A673 (cell line): ENCODE measurements at regions not wholly inside any gene's neighbourhood (a gene's known extent, or its start where the extent isn't known, plus 50 kb on each side); places are given as distances from the start of the nearest gene placed in this dataset.

ENCODE experiments used
- BruUV-seq: library from RNA; stranded (reverse); fragments of 400-500 nt; replicated peaks from 2 replicates; lab custom pipeline; 2021; lab: Mats Ljungman, UMichigan
- CTCF ChIA-PET: fragments of 300-600 bp; sonication (Branson Sonifier 250); formaldehyde crosslinking; loops from one replicate; lab custom pipeline; 2022; ENCODE audit warnings: antibody characterized with exemption; lab: Charles Lee
- POLR2A ChIA-PET: fragments of 300-600 bp; sonication (Branson Sonifier 250); formaldehyde crosslinking; loops from one replicate; lab custom pipeline; 2022; ENCODE audit warnings: antibody characterized with exemption; ENCODE audit not compliant: low non-redundant PET; lab: Charles Lee
- DNase-seq: peaks from one replicate; pipeline ENCODE4 v3.0.0-alpha.2; 2015; ENCODE audit warnings: low spot score
- H3K27ac ChIP-seq: fragments of 200-600 bp; sonication (generic); 2 replicates; pipeline ENCODE4 v1.5.1; 2016; ENCODE audit warnings: mixed run types, low read depth, mild to moderate bottlenecking, mixed read lengths, antibody characterized with exemption, low read length; ENCODE audit not compliant: poor library complexity, severe bottlenecking
- H3K27me3 ChIP-seq: fragments of 200-600 bp; sonication (generic); replicated peaks from 2 replicates; pipeline ENCODE4 v1.6.1; 2017; ENCODE audit warnings: mixed run types, low read depth, mild to moderate bottlenecking, mixed read lengths, antibody characterized with exemption, low read length; ENCODE audit not compliant: insufficient read depth, poor library complexity
- H3K36me3 ChIP-seq: fragments of 200-600 bp; sonication (generic); 2 replicates; pipeline ENCODE4 v1.6.1; 2016; ENCODE audit warnings: mixed run types, mild to moderate bottlenecking, mixed read lengths, antibody characterized with exemption, low read length; ENCODE audit not compliant: insufficient read depth, poor library complexity, severe bottlenecking
- H3K4me1 ChIP-seq: fragments of 200-600 bp; sonication (generic); 2 replicates; pipeline ENCODE4 v1.6.1; 2017; ENCODE audit warnings: mixed run types, mild to moderate bottlenecking, mixed read lengths, antibody characterized with exemption, low read length; ENCODE audit not compliant: insufficient read depth, poor library complexity, severe bottlenecking
- H3K4me3 ChIP-seq: fragments of 200-600 bp; sonication (generic); 2 replicates; pipeline ENCODE4 v1.5.1; 2016; ENCODE audit warnings: low read depth, mixed run types, mild to moderate bottlenecking, mixed read lengths, low read length; ENCODE audit not compliant: poor library complexity, severe bottlenecking
- H3K9me3 ChIP-seq: fragments of 200-600 bp; sonication (generic); 2 replicates; pipeline ENCODE4 v1.6.1; 2016; ENCODE audit warnings: mixed run types, low read depth, mild to moderate bottlenecking, mixed read lengths, antibody characterized with exemption, low read length; ENCODE audit not compliant: poor library complexity, severe bottlenecking
- EZH2 ChIP-seq: fragments of 200-600 bp; sonication (generic); IDR thresholded peaks from 2 replicates; pipeline ENCODE4 v1.6.1; 2017; ENCODE audit warnings: borderline replicate concordance, low read depth, mild to moderate bottlenecking, mixed read lengths, antibody characterized with exemption, low read length; ENCODE audit not compliant: poor library complexity, severe bottlenecking
- intact Hi-C: fragments of 100-400 bp; cut with micrococcal nuclease; formaldehyde crosslinking; loops from one replicate; pipeline ENCODE4 v1.10.0; 2022; ENCODE audit not compliant: unreplicated experiment
- TF ChIP-seq, protein P1 (sequence below): fragments of 300-800, 200-600 bp; sonication (generic); conservative IDR thresholded peaks from 2 replicates; pipeline ENCODE4 v1.5.1; 2017; ENCODE audit warnings: low read depth, mild to moderate bottlenecking, antibody characterized with exemption, low read length, moderate library complexity, mixed read lengths

DNA sequence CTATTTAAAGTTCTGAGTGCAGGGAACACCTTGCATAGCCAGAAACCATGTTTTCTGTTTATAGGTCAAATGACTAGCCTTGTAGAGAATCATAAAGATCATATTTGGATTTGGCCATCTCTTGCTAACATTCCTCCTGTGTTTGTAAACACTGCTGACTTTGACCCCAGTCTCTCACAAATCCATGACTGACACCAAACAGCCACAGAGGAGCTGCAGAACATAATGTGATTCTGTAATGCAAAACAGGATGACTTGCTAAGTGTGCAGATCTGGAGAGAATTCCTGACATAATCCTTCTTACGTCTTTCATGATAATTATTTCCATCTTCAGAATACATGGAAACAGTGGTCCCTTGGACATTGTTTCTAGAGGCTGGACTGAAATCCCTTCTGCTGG lies 211.8 kb downstream of the BMP4 start:
- Histone ChIP-seq H3K4me1 (no peaks in the 10 kb centered on the region), H3K36me3 (no peaks in the 10 kb centered on the region), H3K4me3 (no peak overlapping the region), H3K27ac (no peak overlapping the region), H3K27me3 (peaks cover 18% of the 10 kb centered on the region), H3K9me3 (no peaks in the 10 kb centered on the region)
- ChIA-PET POLR2A (no interaction called here), CTCF (no interaction called here)
- BruUV-seq: no TSS peak
- no peak for DNase-seq
- TF ChIP-seq, protein P1, sequence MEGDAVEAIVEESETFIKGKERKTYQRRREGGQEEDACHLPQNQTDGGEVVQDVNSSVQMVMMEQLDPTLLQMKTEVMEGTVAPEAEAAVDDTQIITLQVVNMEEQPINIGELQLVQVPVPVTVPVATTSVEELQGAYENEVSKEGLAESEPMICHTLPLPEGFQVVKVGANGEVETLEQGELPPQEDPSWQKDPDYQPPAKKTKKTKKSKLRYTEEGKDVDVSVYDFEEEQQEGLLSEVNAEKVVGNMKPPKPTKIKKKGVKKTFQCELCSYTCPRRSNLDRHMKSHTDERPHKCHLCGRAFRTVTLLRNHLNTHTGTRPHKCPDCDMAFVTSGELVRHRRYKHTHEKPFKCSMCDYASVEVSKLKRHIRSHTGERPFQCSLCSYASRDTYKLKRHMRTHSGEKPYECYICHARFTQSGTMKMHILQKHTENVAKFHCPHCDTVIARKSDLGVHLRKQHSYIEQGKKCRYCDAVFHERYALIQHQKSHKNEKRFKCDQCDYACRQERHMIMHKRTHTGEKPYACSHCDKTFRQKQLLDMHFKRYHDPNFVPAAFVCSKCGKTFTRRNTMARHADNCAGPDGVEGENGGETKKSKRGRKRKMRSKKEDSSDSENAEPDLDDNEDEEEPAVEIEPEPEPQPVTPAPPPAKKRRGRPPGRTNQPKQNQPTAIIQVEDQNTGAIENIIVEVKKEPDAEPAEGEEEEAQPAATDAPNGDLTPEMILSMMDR: no peak
- TF ChIP-seq EZH2: no peak
- intact Hi-C loops: no loop called here

DNA sequence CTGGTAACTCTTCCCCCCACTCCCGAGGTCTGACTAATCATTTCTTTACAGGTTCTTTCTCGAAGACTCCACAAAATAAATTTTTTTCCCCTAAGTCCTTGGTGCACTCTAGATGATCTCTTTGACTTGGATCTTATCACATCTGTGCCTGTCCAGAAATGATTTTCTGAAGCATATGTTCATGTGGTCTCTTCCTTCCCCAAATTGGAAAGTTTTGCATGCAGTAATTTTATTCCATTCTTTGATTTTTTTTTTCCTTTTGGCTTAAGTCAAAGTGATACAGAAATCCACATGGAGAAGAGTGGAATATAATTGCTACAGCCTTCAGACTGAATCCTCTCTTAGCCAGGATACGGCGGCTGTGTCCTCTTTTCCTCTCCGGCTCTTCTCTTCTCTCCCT lies 213.3 kb downstream of the BMP4 start:
- Histone ChIP-seq H3K27me3 (peaks cover 18% of the 10 kb centered on the region), H3K27ac (no peak overlapping the region), H3K4me1 (no peaks in the 10 kb centered on the region), H3K9me3 (no peaks in the 10 kb centered on the region), H3K36me3 (no peaks in the 10 kb centered on the region), H3K4me3 (no peak overlapping the region)
- no peak for DNase-seq
- POLR2A ChIA-PET: no interaction called here
- BruUV-seq: no TSS peak
- TF ChIP-seq EZH2: no peak
- TF ChIP-seq, protein P1: no peak
- intact Hi-C loops: no loop called here
- CTCF ChIA-PET: no interaction called here

DNA sequence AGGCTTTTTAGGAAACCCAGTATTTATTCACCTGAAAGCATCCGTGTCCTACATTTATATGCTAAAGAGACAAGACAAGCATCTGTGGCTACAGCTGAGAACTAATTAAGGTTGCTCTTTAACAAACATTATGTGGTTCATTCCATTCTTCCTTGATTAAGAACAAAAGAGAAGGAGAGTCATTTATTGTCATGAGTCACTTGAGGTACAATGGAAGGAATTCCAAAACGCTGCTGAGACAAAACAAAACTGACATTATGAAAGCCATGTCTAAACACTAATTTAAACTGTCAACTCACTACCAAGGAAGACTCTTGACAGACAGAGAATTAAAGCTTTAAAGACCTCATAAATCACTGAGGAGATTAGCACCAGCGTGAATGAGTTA lies 214.4 kb downstream of the BMP4 start:
- no peaks in the 10 kb centered on the region for H3K36me3 ChIP-seq
- peak; percentile 12 for DNase-seq
- no peak overlapping the region for H3K4me3 ChIP-seq
- no peak for TF ChIP-seq EZH2
- TF ChIP-seq, protein P1: no peak
- POLR2A ChIA-PET: no interaction called here
- no peak overlapping the region for H3K27ac ChIP-seq
- intact Hi-C loops: no loop called here
- peaks cover 18% of the 10 kb centered on the region for H3K27me3 ChIP-seq
- no TSS peak for BruUV-seq
- H3K9me3 ChIP-seq: no peaks in the 10 kb centered on the region
- CTCF ChIA-PET: no interaction called here
- H3K4me1 ChIP-seq: no peaks in the 10 kb centered on the region
